CD14-positive monocyte (primary cell): ENCODE measurements at regions not wholly inside any gene's neighbourhood (a gene's known extent, or its start where the extent isn't known, plus 50 kb on each side); places are given as distances from the start of the nearest gene placed in this dataset.

Experiments
- DNase-seq, 3 donors: peaks; one replicate each; pipeline ENCODE4 v3.0.0-alpha.2; 2011 to 2022
- H2AFZ ChIP-seq: 2 replicates; pipeline ENCODE4 v1.6.0; 2012; ENCODE audit warnings: mild to moderate bottlenecking, low read depth, low read length, inconsistent platforms; ENCODE audit not compliant: insufficient read depth, poor library complexity, severe bottlenecking
- H3K27ac ChIP-seq, 2 donors: 1 replicate in 1 of 2; 2 replicates in 1 of 2; pipeline ENCODE4 v1.5.1; 2012 to 2013; ENCODE audit warnings: low read length in 2 of 2, control low read depth in 1 of 2, inconsistent platforms in 1 of 2, low read depth in 1 of 2, mild to moderate bottlenecking in 1 of 2
- H3K27me3 ChIP-seq, 2 donors: one replicate each; pipeline versions ENCODE4 v1.6.0 to v1.6.1; 2011 to 2013; ENCODE audit warnings: low read length in 2 of 2; ENCODE audit not compliant: control insufficient read depth in 2 of 2, insufficient read depth in 2 of 2
- H3K36me3 ChIP-seq, 2 donors: replicated peaks in 1 of 2; 1 replicate in 1 of 2; 2 replicates in 1 of 2; pipeline versions ENCODE4 v1.5.1 to v1.6.1; 2012 to 2013; ENCODE audit warnings: low read length in 2 of 2, control low read depth in 1 of 2, inconsistent platforms in 1 of 2, mild to moderate bottlenecking in 1 of 2; ENCODE audit not compliant: insufficient read depth in 2 of 2, control insufficient read depth in 1 of 2
- H3K4me1 ChIP-seq, 2 donors: 1 replicate in 1 of 2; 2 replicates in 1 of 2; pipeline versions ENCODE4 v1.5.1 to v1.6.1; 2012 to 2013; ENCODE audit warnings: low read length in 2 of 2, control low read depth in 1 of 2, inconsistent platforms in 1 of 2, mild to moderate bottlenecking in 1 of 2, moderate library complexity in 1 of 2; ENCODE audit not compliant: insufficient read depth in 2 of 2, control insufficient read depth in 1 of 2
- H3K4me2 ChIP-seq: replicated peaks from 2 replicates; pipeline ENCODE3; 2012; ENCODE audit warnings: low read length, moderate library complexity, mild to moderate bottlenecking; ENCODE audit not compliant: poor library complexity, severe bottlenecking; ENCODE audit errors: extremely low read depth
- H3K4me3 ChIP-seq, 3 experiments: fragments of 200-600 bp in 1 of 3; sonication (generic) in 1 of 3; replicated peaks in 1 of 3; 1 replicate in 2 of 3; 2 replicates in 1 of 3; pipeline ENCODE4 v1.5.1; 2011 to 2013; ENCODE audit warnings: low read length in 3 of 3, mild to moderate bottlenecking in 3 of 3, control low read depth in 2 of 3, low read depth in 2 of 3, inconsistent platforms in 1 of 3, moderate library complexity in 1 of 3
- H3K79me2 ChIP-seq: 2 replicates; pipeline ENCODE4 v1.6.0; 2012; ENCODE audit warnings: mild to moderate bottlenecking, control low read depth, inconsistent platforms, low read length, moderate library complexity; ENCODE audit not compliant: insufficient read depth
- H3K9ac ChIP-seq: 2 replicates; pipeline ENCODE4 v1.6.0; 2017; ENCODE audit warnings: low read length, mild to moderate bottlenecking; ENCODE audit not compliant: insufficient read depth, poor library complexity, severe bottlenecking
- H3K9me3 ChIP-seq, 2 donors: replicated peaks in 1 of 2; 1 replicate in 1 of 2; 2 replicates in 1 of 2; pipeline versions ENCODE4 v1.5.1 to v1.6.1; 2012 to 2013; ENCODE audit warnings: low read length in 2 of 2, control low read depth in 1 of 2; ENCODE audit not compliant: control insufficient read depth in 1 of 2, insufficient read depth in 1 of 2
- H4K20me1 ChIP-seq: 2 replicates; pipeline ENCODE4 v1.6.0; 2012; ENCODE audit warnings: mild to moderate bottlenecking, low read length, control low read depth, moderate library complexity; ENCODE audit not compliant: insufficient read depth
- H3K27ac Mint-ChIP-seq, 7 donors: one replicate each; pipeline ENCODE4 v1.8.0; 2020; ENCODE audit warnings: mild to moderate bottlenecking in 7 of 7, mixed read lengths in 7 of 7, moderate library complexity in 6 of 7, inconsistent platforms in 2 of 7
- H3K27me3 Mint-ChIP-seq, 3 donors: one replicate each; pipeline ENCODE4 v1.8.0; 2021 to 2022; ENCODE audit warnings: low read depth in 3 of 3, mild to moderate bottlenecking in 3 of 3, mixed read lengths in 3 of 3, moderate library complexity in 3 of 3, inconsistent platforms in 1 of 3
- H3K36me3 Mint-ChIP-seq, 2 donors: one replicate each; pipeline ENCODE4 v1.8.0; 2020; ENCODE audit warnings: mixed read lengths in 2 of 2, inconsistent platforms in 1 of 2, mild to moderate bottlenecking in 1 of 2
- H3K4me1 Mint-ChIP-seq: one replicate; pipeline ENCODE4 v1.8.0; 2020; ENCODE audit warnings: mild to moderate bottlenecking, mixed read lengths
- H3K4me3 Mint-ChIP-seq, 2 donors: one replicate each; pipeline ENCODE4 v1.8.0; 2020; ENCODE audit warnings: mild to moderate bottlenecking in 2 of 2, mixed read lengths in 2 of 2, moderate library complexity in 1 of 2
- H3K9me3 Mint-ChIP-seq, 7 donors: one replicate each; pipeline ENCODE4 v1.8.0; 2020 to 2022; ENCODE audit warnings: mixed read lengths in 7 of 7, mild to moderate bottlenecking in 6 of 7, moderate library complexity in 6 of 7, inconsistent platforms in 2 of 7
- CTCF ChIP-seq: fragments of 200-600 bp; IDR thresholded peaks from one replicate; pipeline ENCODE4 v1.8.0; 2022; ENCODE audit warnings: antibody characterized with exemption, mild to moderate bottlenecking
- WGBS: methylation state at CpG from one replicate; pipeline ENCODE4 v1.1.5; 2013; ENCODE audit warnings: missing lambda C conversion rate; ENCODE audit not compliant: insufficient coverage; 5-methylcytosine and 5-hydroxymethylcytosine counted together
- intact Hi-C, 2 donors: fragments of 100-400 bp; cut with micrococcal nuclease; formaldehyde crosslinking; loops; one replicate each; pipeline versions ENCODE4 v1.15.0 to v1.15.1; 2023

- Histone ChIP-seq H2AFZ (no peak overlapping the region), H3K4me1 (no peaks in the 10 kb centered on the region), H3K9ac (no peak overlapping the region), H3K4me2 (no peak overlapping the region), H3K27me3 (no peaks in the 10 kb centered on the region), H3K4me3 (no peak overlapping the region), H3K79me2 (no peaks in the 10 kb centered on the region), H3K9me3 (peaks cover 0 to 28% of the 10 kb centered on the region in 2 donors), H3K36me3 (no peaks in the 10 kb centered on the region), H3K27ac (no peak overlapping the region), H4K20me1 (no peaks in the 10 kb centered on the region)
- WGBS: 94% methylated on average over 5 of the region's 5 CpGs
- no peak for DNase-seq
- no peaks in the 10 kb centered on the region for H3K4me1 Mint-ChIP-seq
- no peaks in the 10 kb centered on the region for H3K36me3 Mint-ChIP-seq
- intact Hi-C loops: no loop called here
- H3K27me3 Mint-ChIP-seq: peaks cover 5 to 10% (median 5%) of the 10 kb centered on the region in 3 donors
- H3K27ac Mint-ChIP-seq: no peak overlapping the region
- no peak overlapping the region for H3K4me3 Mint-ChIP-seq
- peaks cover 6 to 29% (median 22%) of the 10 kb centered on the region in 7 donors for H3K9me3 Mint-ChIP-seq
- no peak for TF ChIP-seq CTCF
Observed at GRCh38 chr11:44463751-44464150, 101.7 kb upstream of the CD82 start.

GRCh38 chr11:44464741-44465140 lies 100.7 kb upstream of the CD82 start:
- Mint-ChIP-seq H3K27ac (no peak overlapping the region), H3K4me1 (no peaks in the 10 kb centered on the region), H3K9me3 (peaks cover 6 to 29% (median 22%) of the 10 kb centered on the region in 7 donors), H3K36me3 (no peaks in the 10 kb centered on the region), H3K4me3 (no peak overlapping the region), H3K27me3 (peaks cover 5 to 10% (median 7%) of the 10 kb centered on the region in 3 donors)
- no peak overlapping the region for H3K4me2 ChIP-seq
- H3K9ac ChIP-seq: no peak overlapping the region
- no peak overlapping the region for H3K4me3 ChIP-seq
- no peak for TF ChIP-seq CTCF
- H3K4me1 ChIP-seq: no peaks in the 10 kb centered on the region
- DNase-seq: no peak
- no peaks in the 10 kb centered on the region for H4K20me1 ChIP-seq
- no CpG with 5 or more reads among the region's 1 CpG for WGBS
- H3K79me2 ChIP-seq: no peaks in the 10 kb centered on the region
- H3K27me3 ChIP-seq: no peaks in the 10 kb centered on the region
- intact Hi-C loops: no loop called here
- H2AFZ ChIP-seq: no peak overlapping the region
- no peak overlapping the region for H3K27ac ChIP-seq
- peaks cover 0 to 28% of the 10 kb centered on the region in 2 donors for H3K9me3 ChIP-seq
- H3K36me3 ChIP-seq: no peaks in the 10 kb centered on the region
